OCI-LY3 (cell line): ENCODE measurements at regions not wholly inside any gene's neighbourhood (a gene's known extent, or its start where the extent isn't known, plus 50 kb on each side); places are given as distances from the start of the nearest gene placed in this dataset.

Source experiments
- H2AFZ ChIP-seq: fragments of 200-600, 300-600 bp; shearing (Covaris generic); 2 replicates; pipeline ENCODE4 v1.6.0; 2014; ENCODE audit warnings: antibody characterized with exemption, low read depth, low read length
- H3K27ac ChIP-seq: fragments of 200-600, 300-600 bp; sonication (generic); 2 replicates; pipeline ENCODE4 v1.5.1; 2014; ENCODE audit warnings: mild to moderate bottlenecking, low read length, moderate library complexity, mixed read lengths
- H3K27me3 ChIP-seq: fragments of 200-600, 300-600 bp; sonication (generic); 2 replicates; pipeline ENCODE4 v1.6.1; 2014; ENCODE audit warnings: low read depth, low read length, mixed read lengths
- H3K36me3 ChIP-seq: fragments of 200-600, 300-600 bp; sonication (generic); replicated peaks from 2 replicates; pipeline ENCODE3; 2014; ENCODE audit warnings: low read depth, low read length, mixed read lengths
- H3K4me1 ChIP-seq: fragments of 300-600, 200-600 bp; sonication (generic); 2 replicates; pipeline ENCODE4 v1.6.1; 2014; ENCODE audit warnings: low read length, mixed read lengths
- H3K4me2 ChIP-seq: fragments of 200-600, 300-600 bp; sonication (generic); 2 replicates; pipeline ENCODE4 v1.6.1; 2014; ENCODE audit warnings: low read length, mixed read lengths
- H3K4me3 ChIP-seq: fragments of 300-600, 200-600 bp; sonication (generic); 2 replicates; pipeline ENCODE4 v1.5.1; 2014; ENCODE audit warnings: antibody characterized with exemption, mild to moderate bottlenecking, low read length, moderate library complexity
- H3K79me2 ChIP-seq: fragments of 300-600, 200-600 bp; shearing (Covaris generic); 2 replicates; pipeline ENCODE4 v1.6.1; 2014; ENCODE audit warnings: mild to moderate bottlenecking, low read length, mixed read lengths
- H3K9ac ChIP-seq: fragments of 300-600, 200-600 bp; shearing (Covaris generic); 2 replicates; pipeline ENCODE4 v1.6.0; 2014; ENCODE audit warnings: mild to moderate bottlenecking, low read length, moderate library complexity
- H3K9me3 ChIP-seq: fragments of 200-600, 300-600 bp; shearing (Covaris generic); 2 replicates; pipeline ENCODE4 v1.6.1; 2014; ENCODE audit warnings: low read length, mixed read lengths; ENCODE audit not compliant: insufficient read depth
- H4K20me1 ChIP-seq: fragments of 200-600, 300-600 bp; sonication (generic); 2 replicates; pipeline ENCODE4 v1.6.1; 2016; ENCODE audit warnings: low read length, mixed read lengths; ENCODE audit not compliant: insufficient read depth
- CTCF ChIP-seq: fragments of 200-600, 300-600 bp; sonication (generic); IDR thresholded peaks from 2 replicates; pipeline ENCODE4 v1.5.1; 2014; ENCODE audit warnings: antibody characterized with exemption, low read length, low read depth
- EZH2phosphoT487 ChIP-seq: fragments of 200-600 bp; shearing (Covaris generic); IDR thresholded peaks from 2 replicates; pipeline ENCODE4 v1.6.1; 2018; ENCODE audit warnings: antibody characterized with exemption, mixed run types, low read depth

- no peaks in the 10 kb centered on the region for H3K36me3 ChIP-seq
- H3K4me1 ChIP-seq: no peaks in the 10 kb centered on the region
- no peaks in the 10 kb centered on the region for H4K20me1 ChIP-seq
- H3K27me3 ChIP-seq: no peaks in the 10 kb centered on the region
- no peaks in the 10 kb centered on the region for H3K79me2 ChIP-seq
- no peak overlapping the region for H3K9ac ChIP-seq
- no peak overlapping the region for H3K27ac ChIP-seq
- TF ChIP-seq CTCF: no peak
- TF ChIP-seq EZH2phosphoT487: no peak
- H3K4me3 ChIP-seq: no peak overlapping the region
- no peak overlapping the region for H3K4me2 ChIP-seq
- H3K9me3 ChIP-seq: no peaks in the 10 kb centered on the region
- H2AFZ ChIP-seq: no peak overlapping the region
These were observed 92.2 kb upstream of the SLC30A5 start for GRCh38 chr5:69001627-69002026.

- no peaks in the 10 kb centered on the region for H4K20me1 ChIP-seq
- H3K79me2 ChIP-seq: no peaks in the 10 kb centered on the region
- H3K9me3 ChIP-seq: no peaks in the 10 kb centered on the region
- no peak overlapping the region for H3K27ac ChIP-seq
- no peak overlapping the region for H3K4me2 ChIP-seq
- H2AFZ ChIP-seq: no peak overlapping the region
- TF ChIP-seq EZH2phosphoT487: no peak
- TF ChIP-seq CTCF: no peak
- H3K4me1 ChIP-seq: no peaks in the 10 kb centered on the region
- no peak overlapping the region for H3K4me3 ChIP-seq
- no peaks in the 10 kb centered on the region for H3K27me3 ChIP-seq
- H3K36me3 ChIP-seq: no peaks in the 10 kb centered on the region
- H3K9ac ChIP-seq: no peak overlapping the region
These were observed 89.7 kb upstream of the SLC30A5 start for GRCh38 chr5:69004127-69004526.

- H3K36me3 ChIP-seq: no peaks in the 10 kb centered on the region
- H3K4me1 ChIP-seq: no peaks in the 10 kb centered on the region
- no peaks in the 10 kb centered on the region for H3K79me2 ChIP-seq
- no peaks in the 10 kb centered on the region for H3K9me3 ChIP-seq
- H3K4me2 ChIP-seq: no peak overlapping the region
- H3K9ac ChIP-seq: no peak overlapping the region
- no peaks in the 10 kb centered on the region for H4K20me1 ChIP-seq
- H3K27me3 ChIP-seq: no peaks in the 10 kb centered on the region
- H3K4me3 ChIP-seq: no peak overlapping the region
- no peak for TF ChIP-seq CTCF
- TF ChIP-seq EZH2phosphoT487: no peak
- H3K27ac ChIP-seq: no peak overlapping the region
- H2AFZ ChIP-seq: no peak overlapping the region
These were observed 89.1 kb upstream of the SLC30A5 start for GRCh38 chr5:69004676-69005075.

GRCh38 chr5:69006030-69006429 lies 87.8 kb upstream of the SLC30A5 start:
- H3K9ac ChIP-seq: no peak overlapping the region
- no peak overlapping the region for H3K4me2 ChIP-seq
- TF ChIP-seq CTCF: no peak
- no peak for TF ChIP-seq EZH2phosphoT487
- H3K4me1 ChIP-seq: no peaks in the 10 kb centered on the region
- H3K79me2 ChIP-seq: no peaks in the 10 kb centered on the region
- H3K4me3 ChIP-seq: no peak overlapping the region
- H4K20me1 ChIP-seq: no peaks in the 10 kb centered on the region
- no peaks in the 10 kb centered on the region for H3K36me3 ChIP-seq
- no peaks in the 10 kb centered on the region for H3K27me3 ChIP-seq
- H3K9me3 ChIP-seq: no peaks in the 10 kb centered on the region
- H3K27ac ChIP-seq: no peak overlapping the region
- no peak overlapping the region for H2AFZ ChIP-seq
